ENCODE measurements at regions not wholly inside any gene's neighbourhood (a gene's known extent, or its start where the extent isn't known, plus 50 kb on each side); places are given as distances from the start of the nearest gene placed in this dataset.

- no peaks in the 10 kb centered on the region for H4K20me1 ChIP-seq (ENCODE audit: control insufficient read depth, extremely low read depth, insufficient read depth, low read length)
- H3K27ac ChIP-seq (ENCODE audit: insufficient read depth, low read length) = no peak overlapping the region
These were observed 73.0 kb upstream of the LGALSL start for GRCh38 chr2:64380853-64381527.

GRCh38 chr2:64383016-64383591 is 70.9 kb upstream of the LGALSL start:
- H2AFZ ChIP-seq (ENCODE audit: low read length) = no peak overlapping the region
- H3K27ac ChIP-seq (ENCODE audit: insufficient read depth, low read length) = no peak overlapping the region
- H4K20me1 ChIP-seq (ENCODE audit: control insufficient read depth, extremely low read depth, insufficient read depth, low read length) = no peaks in the 10 kb centered on the region
- DNase-seq (ENCODE audit: low read depth in 2 of 2) = no peak
- no peak overlapping the region for H3K4me3 ChIP-seq (replicated peaks in 1 of 4; ENCODE audit: control extremely low read depth in 1 of 4, insufficient read depth in 1 of 4, low read depth in 3 of 4, low read length in 4 of 4)
- H3K4me2 ChIP-seq (ENCODE audit: extremely low read depth, insufficient read depth, low read length) = no peak overlapping the region
- no peaks in the 10 kb centered on the region for H3K4me1 ChIP-seq (ENCODE audit: control insufficient read depth, extremely low read depth, insufficient read depth, low read length)
- no peaks in the 10 kb centered on the region for H3K9me3 ChIP-seq (ENCODE audit: control insufficient read depth, insufficient read depth, low read depth, low read length)
- H3K9ac ChIP-seq (ENCODE audit: insufficient read depth, low read length) = no peak overlapping the region
- H3K79me2 ChIP-seq (ENCODE audit: control insufficient read depth, insufficient read depth, low read length) = no peaks in the 10 kb centered on the region
- H3K27me3 ChIP-seq (ENCODE audit: control insufficient read depth, insufficient read depth, low read length) = peaks cover 15% of the 10 kb centered on the region
- no peaks in the 10 kb centered on the region for H3K36me3 ChIP-seq (ENCODE audit: control insufficient read depth, insufficient read depth, low read length)
- no peak for TF ChIP-seq CTCF (conservative IDR thresholded peaks at IDR 0.05 in 1 of 2, IDR thresholded peaks at IDR 0.05 in 1 of 2; ENCODE audit: low read depth in 1 of 2, low read length in 2 of 2)
- no peak for TF ChIP-seq EZH2 (IDR thresholded peaks at IDR 0.05; ENCODE audit: low read length, missing control alignments)

More at GRCh38 chr2:64380853-64381527, 73.0 kb upstream of the LGALSL start:
- no peaks in the 10 kb centered on the region for H3K36me3 ChIP-seq (ENCODE audit: control insufficient read depth, insufficient read depth, low read length)
- TF ChIP-seq EZH2 (IDR thresholded peaks at IDR 0.05; ENCODE audit: low read length, missing control alignments) = no peak
- no peak for TF ChIP-seq CTCF (conservative IDR thresholded peaks at IDR 0.05 in 1 of 2, IDR thresholded peaks at IDR 0.05 in 1 of 2; ENCODE audit: low read depth in 1 of 2, low read length in 2 of 2)
- no peaks in the 10 kb centered on the region for H3K9me3 ChIP-seq (ENCODE audit: control insufficient read depth, insufficient read depth, low read depth, low read length)
- no peaks in the 10 kb centered on the region for H3K79me2 ChIP-seq (ENCODE audit: control insufficient read depth, insufficient read depth, low read length)
- H2AFZ ChIP-seq (ENCODE audit: low read length) = no peak overlapping the region
- DNase-seq (ENCODE audit: low read depth in 2 of 2) = no peak
- peaks cover 15% of the 10 kb centered on the region for H3K27me3 ChIP-seq (ENCODE audit: control insufficient read depth, insufficient read depth, low read length)
- H3K4me2 ChIP-seq (ENCODE audit: extremely low read depth, insufficient read depth, low read length) = no peak overlapping the region
- H3K9ac ChIP-seq (ENCODE audit: insufficient read depth, low read length) = no peak overlapping the region
- no peaks in the 10 kb centered on the region for H3K4me1 ChIP-seq (ENCODE audit: control insufficient read depth, extremely low read depth, insufficient read depth, low read length)
- no peak overlapping the region for H3K4me3 ChIP-seq (replicated peaks in 1 of 4; ENCODE audit: control extremely low read depth in 1 of 4, insufficient read depth in 1 of 4, low read depth in 3 of 4, low read length in 4 of 4)

- Histone ChIP-seq H3K27ac (ENCODE audit: insufficient read depth, low read length) (no peak overlapping the region), H3K27me3 (ENCODE audit: control insufficient read depth, insufficient read depth, low read length) (peaks cover 15% of the 10 kb centered on the region), H3K9me3 (ENCODE audit: control insufficient read depth, insufficient read depth, low read depth, low read length) (no peaks in the 10 kb centered on the region), H3K36me3 (ENCODE audit: control insufficient read depth, insufficient read depth, low read length) (no peaks in the 10 kb centered on the region), H2AFZ (ENCODE audit: low read length) (no peak overlapping the region), H4K20me1 (ENCODE audit: control insufficient read depth, extremely low read depth, insufficient read depth, low read length) (no peaks in the 10 kb centered on the region), H3K9ac (ENCODE audit: insufficient read depth, low read length) (no peak overlapping the region), H3K4me2 (ENCODE audit: extremely low read depth, insufficient read depth, low read length) (no peak overlapping the region), H3K4me1 (ENCODE audit: control insufficient read depth, extremely low read depth, insufficient read depth, low read length) (no peaks in the 10 kb centered on the region), H3K4me3 (replicated peaks in 1 of 4; ENCODE audit: control extremely low read depth in 1 of 4, insufficient read depth in 1 of 4, low read depth in 3 of 4, low read length in 4 of 4) (no peak overlapping the region), H3K79me2 (ENCODE audit: control insufficient read depth, insufficient read depth, low read length) (no peaks in the 10 kb centered on the region)
- DNase-seq (ENCODE audit: low read depth in 2 of 2) = no peak
- TF ChIP-seq EZH2 (IDR thresholded peaks at IDR 0.05; ENCODE audit: low read length, missing control alignments) (no peak), CTCF (conservative IDR thresholded peaks at IDR 0.05 in 1 of 2, IDR thresholded peaks at IDR 0.05 in 1 of 2; ENCODE audit: low read depth in 1 of 2, low read length in 2 of 2) (no peak)
These were observed 70.1 kb upstream of the LGALSL start for GRCh38 chr2:64383881-64384280.

Data from fibroblast of lung (primary cell).